ENCODE measurements at regions not wholly inside any gene's neighbourhood (a gene's known extent, or its start where the extent isn't known, plus 50 kb on each side); places are given as distances from the start of the nearest gene placed in this dataset.

DNA sequence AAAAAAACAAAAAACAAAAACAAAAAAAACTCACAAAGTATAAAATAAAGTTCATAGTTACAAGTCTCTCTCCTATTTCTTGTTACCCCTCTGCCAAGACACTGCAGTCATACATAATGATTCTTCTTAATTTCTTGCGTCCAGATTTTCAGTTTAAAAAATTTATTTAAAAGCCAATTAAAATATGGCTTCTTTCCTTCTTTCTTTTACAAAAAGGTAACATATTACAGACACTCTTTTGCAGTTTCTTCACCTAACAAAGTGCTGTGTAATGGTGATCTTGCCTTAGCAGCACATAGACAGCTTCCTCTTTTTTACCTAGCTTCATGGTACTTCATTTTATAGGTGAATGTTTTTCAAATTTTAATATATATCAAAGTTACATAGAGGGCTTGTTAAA lies 136.1 kb upstream of the SGO1 start:
- H3K27ac ChIP-seq, result no peak overlapping the region
- H3K4me1 ChIP-seq, result no peaks in the 10 kb centered on the region
- H3K36me3 ChIP-seq, result no peaks in the 10 kb centered on the region
- TF ChIP-seq POLR2AphosphoS5 (IDR thresholded peaks at IDR 0.05; ENCODE audit: insufficient read depth in 1 of 2, low read depth in 1 of 2) (no peak), POLR2A (IDR thresholded peaks at IDR 0.05) (no peak)
- TF ChIP-seq, protein P1, sequence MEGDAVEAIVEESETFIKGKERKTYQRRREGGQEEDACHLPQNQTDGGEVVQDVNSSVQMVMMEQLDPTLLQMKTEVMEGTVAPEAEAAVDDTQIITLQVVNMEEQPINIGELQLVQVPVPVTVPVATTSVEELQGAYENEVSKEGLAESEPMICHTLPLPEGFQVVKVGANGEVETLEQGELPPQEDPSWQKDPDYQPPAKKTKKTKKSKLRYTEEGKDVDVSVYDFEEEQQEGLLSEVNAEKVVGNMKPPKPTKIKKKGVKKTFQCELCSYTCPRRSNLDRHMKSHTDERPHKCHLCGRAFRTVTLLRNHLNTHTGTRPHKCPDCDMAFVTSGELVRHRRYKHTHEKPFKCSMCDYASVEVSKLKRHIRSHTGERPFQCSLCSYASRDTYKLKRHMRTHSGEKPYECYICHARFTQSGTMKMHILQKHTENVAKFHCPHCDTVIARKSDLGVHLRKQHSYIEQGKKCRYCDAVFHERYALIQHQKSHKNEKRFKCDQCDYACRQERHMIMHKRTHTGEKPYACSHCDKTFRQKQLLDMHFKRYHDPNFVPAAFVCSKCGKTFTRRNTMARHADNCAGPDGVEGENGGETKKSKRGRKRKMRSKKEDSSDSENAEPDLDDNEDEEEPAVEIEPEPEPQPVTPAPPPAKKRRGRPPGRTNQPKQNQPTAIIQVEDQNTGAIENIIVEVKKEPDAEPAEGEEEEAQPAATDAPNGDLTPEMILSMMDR (IDR thresholded peaks at IDR 0.05), result no peak
- intact Hi-C loops (cut with DNase I), result no loop called here
- no peak overlapping the region for H3K4me3 ChIP-seq
- H3K27me3 ChIP-seq, result no peaks in the 10 kb centered on the region
- H3K9me3 ChIP-seq, result no peaks in the 10 kb centered on the region
- no peak for DNase-seq (ENCODE audit: extremely low spot score in 2 of 2)

DNA sequence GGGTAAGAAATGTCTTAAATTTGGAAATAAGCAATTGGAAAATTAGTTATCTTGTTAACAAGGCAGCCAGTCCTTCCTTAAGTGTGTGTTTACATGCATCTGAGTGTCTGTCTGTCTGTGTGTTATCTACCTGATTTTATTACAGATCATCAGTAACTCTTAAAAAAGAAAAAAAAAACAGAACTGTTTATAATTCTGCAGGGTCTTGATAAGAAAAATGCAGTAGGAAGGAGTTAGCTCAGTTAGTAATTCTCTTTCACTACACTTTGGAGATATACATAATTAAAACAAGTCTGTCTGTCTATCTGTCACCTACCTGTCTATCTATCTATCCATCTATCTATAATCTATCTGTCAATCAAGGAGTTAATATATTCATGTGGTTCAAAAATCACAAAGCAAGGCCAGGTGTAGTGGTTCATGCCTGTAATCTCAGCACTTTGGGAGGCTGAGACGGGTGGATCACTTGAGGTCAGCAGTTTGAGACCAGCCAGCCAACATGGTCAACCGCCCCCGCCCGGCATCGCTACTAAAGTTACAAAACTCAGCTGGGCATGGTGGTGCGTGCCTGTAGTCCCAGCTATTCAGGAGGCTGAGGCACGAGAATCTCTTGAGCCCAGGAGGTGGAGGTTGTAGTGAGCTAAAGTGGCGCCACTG lies 135.5 kb upstream of the SGO1 start:
- no peak for TF ChIP-seq POLR2AphosphoS5 (IDR thresholded peaks at IDR 0.05; ENCODE audit: insufficient read depth in 1 of 2, low read depth in 1 of 2)
- TF ChIP-seq POLR2A (IDR thresholded peaks at IDR 0.05), result no peak
- TF ChIP-seq, protein P1 (IDR thresholded peaks at IDR 0.05), result no peak
- no peaks in the 10 kb centered on the region for H3K9me3 ChIP-seq
- DNase-seq (ENCODE audit: extremely low spot score in 2 of 2), result no peak
- H3K36me3 ChIP-seq, result no peaks in the 10 kb centered on the region
- intact Hi-C loops (cut with DNase I), result no loop called here
- no peak overlapping the region for H3K4me3 ChIP-seq
- no peaks in the 10 kb centered on the region for H3K27me3 ChIP-seq
- no peaks in the 10 kb centered on the region for H3K4me1 ChIP-seq
- H3K27ac ChIP-seq, result no peak overlapping the region

DNA sequence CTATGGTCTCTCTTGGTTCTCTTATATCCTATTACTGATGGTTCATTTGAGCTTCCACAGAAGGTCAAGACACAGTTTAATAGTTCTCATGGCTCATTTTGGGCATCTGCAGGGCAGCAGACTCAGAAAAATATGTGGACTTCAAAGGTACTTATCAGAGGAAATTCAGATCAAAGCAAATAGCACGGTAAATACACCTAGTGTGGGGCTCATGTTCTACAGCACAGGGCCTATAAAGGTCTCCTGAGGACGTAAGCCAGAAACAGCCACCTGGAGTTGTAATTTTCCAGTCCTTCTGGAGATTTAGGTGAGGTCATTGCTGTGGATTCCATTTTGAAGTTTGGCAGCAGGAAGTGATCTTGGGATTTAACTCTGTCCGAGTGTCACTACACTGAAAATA lies 134.5 kb upstream of the SGO1 start:
- Histone ChIP-seq H3K4me3 (no peak overlapping the region), H3K27me3 (no peaks in the 10 kb centered on the region), H3K27ac (no peak overlapping the region), H3K9me3 (no peaks in the 10 kb centered on the region), H3K36me3 (no peaks in the 10 kb centered on the region), H3K4me1 (no peaks in the 10 kb centered on the region)
- no peak for DNase-seq (ENCODE audit: extremely low spot score in 2 of 2)
- TF ChIP-seq POLR2A (IDR thresholded peaks at IDR 0.05), result no peak
- TF ChIP-seq, protein P1 (IDR thresholded peaks at IDR 0.05), result no peak
- TF ChIP-seq POLR2AphosphoS5 (IDR thresholded peaks at IDR 0.05; ENCODE audit: insufficient read depth in 1 of 2, low read depth in 1 of 2), result no peak
- intact Hi-C loops (cut with DNase I), result no loop called here

DNA sequence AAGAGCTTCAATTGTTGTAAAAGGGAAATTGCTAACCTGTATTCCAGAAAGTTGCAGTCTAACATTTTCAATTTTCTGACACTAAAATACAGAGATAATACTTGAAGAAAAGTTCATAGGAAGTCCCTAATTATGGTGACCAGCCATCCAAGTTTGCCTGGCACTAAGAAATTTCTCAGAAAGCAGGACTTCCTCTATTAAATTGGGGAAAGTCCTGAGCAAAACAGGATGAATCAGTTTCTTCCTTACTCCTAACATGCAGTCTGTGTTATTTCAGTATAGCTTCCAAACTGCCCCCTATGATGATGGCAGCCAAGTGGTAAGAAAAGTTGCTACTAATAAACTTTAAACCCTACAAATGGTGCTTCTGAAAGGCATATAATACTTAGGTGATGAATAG lies 133.5 kb upstream of the SGO1 start:
- Histone ChIP-seq H3K27me3 (no peaks in the 10 kb centered on the region), H3K27ac (no peak overlapping the region), H3K4me1 (no peaks in the 10 kb centered on the region), H3K4me3 (no peak overlapping the region), H3K9me3 (no peaks in the 10 kb centered on the region), H3K36me3 (no peaks in the 10 kb centered on the region)
- no peak for TF ChIP-seq POLR2AphosphoS5 (IDR thresholded peaks at IDR 0.05; ENCODE audit: insufficient read depth in 1 of 2, low read depth in 1 of 2)
- TF ChIP-seq, protein P1 (IDR thresholded peaks at IDR 0.05), result no peak
- no peak for TF ChIP-seq POLR2A (IDR thresholded peaks at IDR 0.05)
- DNase-seq (ENCODE audit: extremely low spot score in 2 of 2), result no peak
- intact Hi-C loops (cut with DNase I), result no loop called here

DNA sequence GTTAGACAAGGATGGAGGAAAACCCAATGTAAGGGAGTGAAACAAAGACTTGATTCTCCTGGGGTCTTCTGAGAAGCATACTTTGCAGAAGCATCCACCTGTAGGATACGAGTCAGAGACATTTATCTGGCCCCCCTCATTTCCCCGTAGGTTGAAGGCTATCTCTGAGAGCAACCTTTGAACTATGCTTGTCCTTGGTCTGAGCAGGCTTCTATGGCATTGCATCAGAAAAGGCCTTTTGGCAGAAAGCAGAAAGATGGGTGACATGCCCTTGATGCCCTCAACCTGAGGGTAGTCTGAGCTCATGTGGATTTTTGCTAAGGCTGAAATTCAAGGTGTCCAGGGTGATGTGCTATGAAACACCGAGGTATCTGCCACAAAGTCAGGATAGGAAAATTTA lies 131.6 kb upstream of the SGO1 start:
- intact Hi-C loops (cut with DNase I), result no loop called here

More for the DNA sequence above, 131.6 kb upstream of the SGO1 start:
- Histone ChIP-seq H3K27ac (no peak overlapping the region), H3K9me3 (no peaks in the 10 kb centered on the region), H3K4me3 (no peak overlapping the region), H3K27me3 (no peaks in the 10 kb centered on the region), H3K4me1 (no peaks in the 10 kb centered on the region), H3K36me3 (no peaks in the 10 kb centered on the region)
- no peak for DNase-seq (ENCODE audit: extremely low spot score in 2 of 2)
- TF ChIP-seq, protein P1 (IDR thresholded peaks at IDR 0.05), result no peak
- TF ChIP-seq POLR2A (IDR thresholded peaks at IDR 0.05) (no peak), POLR2AphosphoS5 (IDR thresholded peaks at IDR 0.05; ENCODE audit: insufficient read depth in 1 of 2, low read depth in 1 of 2) (no peak)

Measured in vagina (tissue), 2 donors.